Muscle layer of duodenum (tissue), 2 donors: ENCODE measurements at regions not wholly inside any gene's neighbourhood (a gene's known extent, or its start where the extent isn't known, plus 50 kb on each side); places are given as distances from the start of the nearest gene placed in this dataset.

Source experiments
- H3K27ac ChIP-seq: one replicate; pipeline ENCODE4 v1.7.0; 2013; ENCODE audit warnings: mild to moderate bottlenecking, low read length
- H3K27me3 ChIP-seq: one replicate; pipeline ENCODE4 v1.7.0; 2013; ENCODE audit warnings: low read depth, mild to moderate bottlenecking, control low read depth, low read length
- H3K36me3 ChIP-seq, 2 donors: one replicate each; pipeline ENCODE4 v1.7.0; 2013; ENCODE audit warnings: low read length in 2 of 2, control low read depth in 1 of 2, mild to moderate bottlenecking in 1 of 2; ENCODE audit not compliant: insufficient read depth in 2 of 2, control insufficient read depth in 1 of 2
- H3K4me1 ChIP-seq, 2 donors: one replicate each; pipeline ENCODE4 v1.7.0; 2013; ENCODE audit warnings: low read length in 2 of 2, mild to moderate bottlenecking in 2 of 2, control low read depth in 1 of 2, moderate library complexity in 1 of 2; ENCODE audit not compliant: insufficient read depth in 2 of 2, control insufficient read depth in 1 of 2
- H3K4me3 ChIP-seq, 2 donors: one replicate each; pipeline ENCODE4 v1.7.0; 2013; ENCODE audit warnings: low read length in 2 of 2, low read depth in 1 of 2, mild to moderate bottlenecking in 1 of 2
- H3K9me3 ChIP-seq, 2 donors: one replicate each; pipeline ENCODE4 v1.7.0; 2013; ENCODE audit warnings: low read length in 2 of 2, control low read depth in 1 of 2, mild to moderate bottlenecking in 1 of 2; ENCODE audit not compliant: control insufficient read depth in 1 of 2
- donor health status: healthy.

DNA sequence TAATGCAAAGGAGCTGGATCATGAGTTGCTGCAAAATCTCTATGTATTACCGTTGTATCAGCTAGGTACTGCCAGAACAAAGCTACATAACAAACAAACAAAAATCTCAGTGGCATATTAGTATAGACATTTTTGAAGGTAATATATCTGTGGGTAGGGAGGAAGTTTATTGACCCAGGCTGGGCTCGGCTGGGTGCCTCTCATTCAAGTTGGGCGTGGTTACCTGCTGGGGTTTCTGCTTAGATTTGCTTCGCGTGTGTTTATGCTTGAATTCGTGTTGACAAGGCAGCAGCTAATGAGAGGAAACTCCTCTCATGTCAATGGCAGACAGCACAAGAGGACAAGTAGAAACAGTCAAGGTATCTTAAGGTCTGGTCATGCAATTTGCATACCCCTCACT lies 520.7 kb downstream of the SOX5 start:
- H3K4me3 ChIP-seq = no peak overlapping the region
- H3K4me1 ChIP-seq = no peaks in the 10 kb centered on the region
- no peaks in the 10 kb centered on the region for H3K36me3 ChIP-seq
- H3K9me3 ChIP-seq = no peaks in the 10 kb centered on the region
- no peak overlapping the region for H3K27ac ChIP-seq
- H3K27me3 ChIP-seq = no peaks in the 10 kb centered on the region

DNA sequence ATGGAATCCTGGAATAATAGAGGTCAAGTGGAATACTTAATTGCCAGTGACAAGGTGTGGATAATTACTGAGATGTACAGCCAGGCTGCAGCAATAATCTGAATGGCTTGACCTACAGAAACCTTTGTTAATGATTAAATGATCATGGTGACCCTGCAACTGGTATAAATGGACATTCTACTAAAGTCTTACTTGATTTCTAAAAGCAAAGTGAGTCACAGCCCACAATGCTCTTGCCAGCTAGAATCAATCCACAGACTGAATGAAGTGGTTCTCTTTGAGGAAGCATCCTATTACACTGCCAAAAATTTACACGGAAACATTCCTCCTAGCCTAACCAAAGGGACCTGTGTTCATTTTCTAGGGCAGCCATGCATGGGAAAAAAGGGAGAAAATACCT lies 518.5 kb downstream of the SOX5 start:
- Histone ChIP-seq H3K36me3 (no peaks in the 10 kb centered on the region), H3K9me3 (no peaks in the 10 kb centered on the region)

DNA sequence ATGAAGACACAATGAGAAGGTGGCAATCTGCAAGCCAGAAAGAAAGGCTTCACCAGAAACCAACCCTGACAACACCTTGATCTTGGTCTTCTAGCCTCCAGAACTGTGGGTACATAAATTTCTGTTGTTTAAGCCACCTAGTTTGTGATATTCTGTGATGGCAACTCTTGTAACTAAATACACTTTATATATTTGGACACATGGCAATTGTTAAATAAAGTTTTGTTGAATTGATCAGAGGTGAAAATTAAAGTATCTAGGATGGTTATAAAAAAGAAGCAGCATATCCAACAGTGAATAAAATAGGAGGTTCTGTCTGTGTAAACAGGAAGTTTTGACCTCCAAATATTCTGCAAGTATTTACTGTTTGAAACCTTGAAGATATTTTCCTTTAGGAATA lies 516.3 kb downstream of the SOX5 start:
- Histone ChIP-seq H3K9me3 (no peaks in the 10 kb centered on the region), H3K4me3 (no peak overlapping the region), H3K27ac (no peak overlapping the region), H3K4me1 (no peaks in the 10 kb centered on the region), H3K36me3 (no peaks in the 10 kb centered on the region), H3K27me3 (no peaks in the 10 kb centered on the region)

More for the DNA sequence above, 518.5 kb downstream of the SOX5 start:
- Histone ChIP-seq H3K27me3 (no peaks in the 10 kb centered on the region), H3K4me3 (no peak overlapping the region), H3K4me1 (no peaks in the 10 kb centered on the region), H3K27ac (no peak overlapping the region)

DNA sequence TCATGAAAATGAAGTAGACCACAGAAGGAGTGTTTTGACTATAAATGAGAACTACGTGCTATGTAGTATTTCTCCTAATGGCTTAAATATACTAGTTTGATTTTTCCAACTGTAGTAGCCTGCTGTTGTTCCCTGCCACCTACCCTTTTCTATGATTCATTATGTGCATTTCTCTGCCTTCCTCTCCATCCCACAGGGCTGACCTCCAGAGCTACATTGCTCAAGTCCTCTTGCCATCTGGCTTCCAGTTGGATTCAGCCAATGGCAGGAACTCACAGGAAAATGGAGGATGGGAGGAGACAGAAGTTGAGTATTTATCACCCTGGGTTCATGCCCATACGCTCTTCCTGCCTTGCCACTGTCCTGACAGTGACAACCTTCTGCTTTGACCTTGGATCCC lies 515.3 kb downstream of the SOX5 start:
- Histone ChIP-seq H3K36me3 (no peaks in the 10 kb centered on the region), H3K4me1 (no peaks in the 10 kb centered on the region), H3K27ac (no peak overlapping the region), H3K9me3 (no peaks in the 10 kb centered on the region), H3K27me3 (no peaks in the 10 kb centered on the region), H3K4me3 (no peak overlapping the region)

DNA sequence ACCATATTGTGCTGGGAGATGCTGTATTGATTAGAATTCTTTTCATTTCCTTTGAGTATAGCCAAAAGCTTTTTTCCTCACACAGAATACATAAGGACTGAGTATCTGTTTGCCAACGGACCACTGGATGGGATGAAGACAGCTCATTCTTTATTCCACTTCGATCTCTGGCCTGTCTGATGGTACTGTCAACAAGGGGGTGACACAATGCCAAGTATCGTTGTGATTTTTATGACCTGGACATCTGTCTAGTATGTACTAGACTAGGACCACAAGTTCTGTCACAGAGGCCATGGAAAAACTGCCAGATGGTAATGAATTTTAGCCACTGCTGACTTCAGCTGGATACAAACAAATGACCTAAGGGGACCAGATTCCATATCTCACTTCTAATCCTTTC lies 502.7 kb downstream of the SOX5 start:
- Histone ChIP-seq H3K4me3 (no peak overlapping the region), H3K27ac (no peak overlapping the region), H3K9me3 (no peaks in the 10 kb centered on the region), H3K27me3 (no peaks in the 10 kb centered on the region), H3K36me3 (no peaks in the 10 kb centered on the region), H3K4me1 (no peaks in the 10 kb centered on the region)

GRCh38 chr12:23450810-23451209 lies 498.7 kb downstream of the SOX5 start:
- H3K27me3 ChIP-seq = no peaks in the 10 kb centered on the region
- no peak overlapping the region for H3K4me3 ChIP-seq
- H3K9me3 ChIP-seq = no peaks in the 10 kb centered on the region
- H3K36me3 ChIP-seq = no peaks in the 10 kb centered on the region
- no peak overlapping the region for H3K27ac ChIP-seq
- no peaks in the 10 kb centered on the region for H3K4me1 ChIP-seq

DNA sequence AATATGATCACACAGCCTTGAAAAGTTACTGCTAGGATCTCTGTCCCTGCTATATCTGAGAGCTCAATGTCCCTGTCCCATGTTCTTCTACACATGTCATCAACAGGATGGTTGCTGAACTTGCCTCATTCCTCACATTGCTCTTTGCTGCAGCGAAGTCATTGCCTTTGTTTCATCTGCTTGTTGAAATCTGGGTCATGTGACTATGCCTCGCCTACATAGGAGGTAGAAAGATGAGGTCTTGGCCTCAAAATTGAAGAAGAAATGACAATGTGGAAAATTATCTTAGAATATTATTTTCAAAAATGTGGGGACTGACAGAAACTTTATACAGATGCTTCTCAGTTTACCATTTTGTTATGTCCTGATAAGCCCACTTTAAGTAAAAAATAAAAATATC lies 494.2 kb downstream of the SOX5 start:
- no peak overlapping the region for H3K27ac ChIP-seq
- H3K36me3 ChIP-seq = no peaks in the 10 kb centered on the region
- H3K9me3 ChIP-seq = no peaks in the 10 kb centered on the region
- H3K27me3 ChIP-seq = no peaks in the 10 kb centered on the region
- no peaks in the 10 kb centered on the region for H3K4me1 ChIP-seq
- H3K4me3 ChIP-seq = no peak overlapping the region

- no peak overlapping the region for H3K4me3 ChIP-seq
- H3K36me3 ChIP-seq = no peaks in the 10 kb centered on the region
- H3K27me3 ChIP-seq = no peaks in the 10 kb centered on the region
- no peak overlapping the region for H3K27ac ChIP-seq
- no peaks in the 10 kb centered on the region for H3K9me3 ChIP-seq
- no peaks in the 10 kb centered on the region for H3K4me1 ChIP-seq
Measured at GRCh38 chr12:23458640-23459039, 490.8 kb downstream of the SOX5 start.

- peaks cover 0 to 7% of the 10 kb centered on the region in 2 donors for H3K9me3 ChIP-seq
- H3K4me3 ChIP-seq = no peak overlapping the region
- no peak overlapping the region for H3K27ac ChIP-seq
- no peaks in the 10 kb centered on the region for H3K4me1 ChIP-seq
- no peaks in the 10 kb centered on the region for H3K27me3 ChIP-seq
- H3K36me3 ChIP-seq = no peaks in the 10 kb centered on the region
Measured at GRCh38 chr12:23462546-23462945, 486.9 kb downstream of the SOX5 start.

DNA sequence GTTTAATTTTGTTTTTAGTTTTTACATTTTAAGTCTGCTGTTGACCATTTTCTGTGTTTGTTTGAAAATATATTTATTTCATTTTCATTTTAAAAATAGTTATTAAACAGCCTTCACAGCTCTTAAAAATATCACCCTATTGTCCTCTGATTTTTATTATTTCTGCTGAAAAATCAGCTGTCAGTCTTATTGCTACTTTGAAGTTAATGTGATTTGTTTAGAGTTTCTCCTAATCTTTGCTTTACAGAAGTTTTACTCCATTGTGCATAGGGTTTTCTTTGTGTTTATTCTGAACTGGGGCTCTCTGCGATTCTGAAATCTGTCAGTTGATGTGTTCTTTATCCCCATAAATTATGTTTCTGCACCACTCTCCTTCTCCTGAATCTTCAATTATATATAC lies 486.3 kb downstream of the SOX5 start:
- no peak overlapping the region for H3K4me3 ChIP-seq
- no peaks in the 10 kb centered on the region for H3K27me3 ChIP-seq
- H3K36me3 ChIP-seq = no peaks in the 10 kb centered on the region
- H3K4me1 ChIP-seq = no peaks in the 10 kb centered on the region
- peaks cover 0 to 7% of the 10 kb centered on the region in 2 donors for H3K9me3 ChIP-seq
- H3K27ac ChIP-seq = no peak overlapping the region

- H3K4me3 ChIP-seq = no peak overlapping the region
- H3K4me1 ChIP-seq = no peaks in the 10 kb centered on the region
- H3K36me3 ChIP-seq = no peaks in the 10 kb centered on the region
- peaks cover 0 to 7% of the 10 kb centered on the region in 2 donors for H3K9me3 ChIP-seq
- H3K27ac ChIP-seq = no peak overlapping the region
- no peaks in the 10 kb centered on the region for H3K27me3 ChIP-seq
Measured at GRCh38 chr12:23464241-23464812, 485.1 kb downstream of the SOX5 start.

- no peaks in the 10 kb centered on the region for H3K36me3 ChIP-seq
- no peak overlapping the region for H3K4me3 ChIP-seq
- no peaks in the 10 kb centered on the region for H3K4me1 ChIP-seq
- H3K9me3 ChIP-seq = peaks cover 5 to 6% of the 10 kb centered on the region in 2 donors
- H3K27ac ChIP-seq = no peak overlapping the region
- H3K27me3 ChIP-seq = no peaks in the 10 kb centered on the region
Measured at GRCh38 chr12:23472329-23472971, 477.0 kb downstream of the SOX5 start.
